H1 (cell line): ENCODE measurements at regions not wholly inside any gene's neighbourhood (a gene's known extent, or its start where the extent isn't known, plus 50 kb on each side); places are given as distances from the start of the nearest gene placed in this dataset.

Source experiments
- CTCF ChIA-PET: fragments of 300-600 bp; sonication (Branson Sonifier 250); formaldehyde crosslinking; loops from one replicate; lab custom pipeline; 2021; ENCODE audit not compliant: partially characterized antibody; lab: Charles Lee
- POLR2A ChIA-PET: fragments of 300-600 bp; sonication (Branson Sonifier 250); formaldehyde crosslinking; loops from one replicate; lab custom pipeline; 2021; ENCODE audit warnings: inconsistent platforms; ENCODE audit not compliant: partially characterized antibody; lab: Charles Lee
- DNase-seq, 2 experiments: peaks; one replicate each; pipeline versions ENCODE4 v3.0.0 to v3.0.0-alpha.2; 2010 to 2022; ENCODE audit warnings: low spot score in 2 of 2, low read depth in 1 of 2, mixed read lengths in 1 of 2
- FAIRE-seq: peaks from 2 replicates; lab custom pipeline; 2011; peaks lifted over from hg19 to GRCh38; lab: Jason Lieb, UNC
- H2AFZ ChIP-seq: 2 replicates; pipeline ENCODE4 v1.8.1; 2012; ENCODE audit warnings: low read length, inconsistent platforms
- H2AK5ac ChIP-seq: 2 replicates; pipeline ENCODE4 v1.6.1; 2013; ENCODE audit warnings: low read depth, low read length
- H2BK120ac ChIP-seq: replicated peaks from 2 replicates; pipeline ENCODE3; 2013; ENCODE audit warnings: low read depth, low read length, inconsistent platforms
- H2BK12ac ChIP-seq: 2 replicates; pipeline ENCODE4 v1.6.1; 2013; ENCODE audit warnings: low read depth, low read length
- H2BK15ac ChIP-seq: 2 replicates; pipeline ENCODE4 v1.6.1; 2013; ENCODE audit warnings: low read length
- H2BK20ac ChIP-seq: 2 replicates; pipeline ENCODE4 v1.6.1; 2013; ENCODE audit warnings: low read length
- H2BK5ac ChIP-seq: 2 replicates; pipeline ENCODE4 v1.6.1; 2013; ENCODE audit warnings: low read depth, low read length
- H3K14ac ChIP-seq: 2 replicates; pipeline ENCODE4 v1.6.1; 2013; ENCODE audit warnings: inconsistent platforms; ENCODE audit not compliant: insufficient read length
- H3K18ac ChIP-seq: 2 replicates; pipeline ENCODE4 v1.6.1; 2013; ENCODE audit warnings: low read length; ENCODE audit errors: extremely low read depth
- H3K23ac ChIP-seq: 2 replicates; pipeline ENCODE4 v1.6.1; 2013; ENCODE audit warnings: inconsistent platforms; ENCODE audit not compliant: insufficient read length
- H3K23me2 ChIP-seq: 2 replicates; pipeline ENCODE4 v1.6.1; 2013; ENCODE audit warnings: low read depth, low read length
- H3K27ac ChIP-seq: 2 replicates; pipeline ENCODE4 v1.6.1; 2011; ENCODE audit warnings: low read depth, low read length, inconsistent platforms
- H3K27me3 ChIP-seq, 4 experiments: replicated peaks in 1 of 4; 1 replicate in 1 of 4; 2 replicates in 3 of 4; pipeline versions ENCODE4 v1.6.1 to v1.8.1; 2011 to 2013; ENCODE audit warnings: low read length in 3 of 4, mild to moderate bottlenecking in 3 of 4, inconsistent platforms in 2 of 4, mixed read lengths in 2 of 4, moderate library complexity in 1 of 4; ENCODE audit not compliant: control insufficient read depth in 3 of 4, insufficient read depth in 3 of 4; ENCODE audit errors: extremely low read depth in 1 of 4
- H3K36me3 ChIP-seq, 4 experiments: 2 replicates each; pipeline versions ENCODE4 v1.6.1 to v1.8.1; 2011 to 2013; ENCODE audit warnings: mild to moderate bottlenecking in 4 of 4, low read length in 3 of 4, moderate library complexity in 2 of 4, control low read depth in 1 of 4, inconsistent platforms in 1 of 4; ENCODE audit not compliant: insufficient read depth in 4 of 4, control insufficient read depth in 2 of 4
- H3K4ac ChIP-seq: replicated peaks from 2 replicates; pipeline ENCODE3; 2013; ENCODE audit warnings: low read length, low read depth, mixed read lengths, inconsistent platforms; ENCODE audit not compliant: insufficient read length
- H3K4me1 ChIP-seq, 4 experiments: replicated peaks in 1 of 4; 1 replicate in 1 of 4; 2 replicates in 3 of 4; pipeline versions ENCODE4 v1.6.1 to v1.8.1; 2011 to 2013; ENCODE audit warnings: low read length in 3 of 4, inconsistent platforms in 2 of 4, mixed read lengths in 1 of 4; ENCODE audit not compliant: insufficient read depth in 4 of 4, control insufficient read depth in 3 of 4
- H3K4me2 ChIP-seq, 2 experiments: 2 replicates each; pipeline versions ENCODE4 v1.6.1 to v1.8.1; 2011 to 2013; ENCODE audit warnings: low read depth in 2 of 2, low read length in 2 of 2, control low read depth in 1 of 2, inconsistent platforms in 1 of 2, mild to moderate bottlenecking in 1 of 2; ENCODE audit not compliant: insufficient read depth in 1 of 2
- H3K4me3 ChIP-seq, 4 experiments: fragments of 200-600, 300-600 bp in 1 of 4; sonication (generic), shearing (Covaris generic), sonication (Bioruptor Twin) in 1 of 4; 2 replicates each; pipeline versions ENCODE4 v1.5.1 to v1.8.1; 2011 to 2016; ENCODE audit warnings: low read length in 4 of 4, low read depth in 3 of 4, control low read depth in 2 of 4, inconsistent platforms in 2 of 4, mild to moderate bottlenecking in 2 of 4, mixed read lengths in 1 of 4, moderate library complexity in 1 of 4; ENCODE audit not compliant: insufficient read depth in 2 of 4; ENCODE audit errors: extremely low read depth in 1 of 4
- H3K56ac ChIP-seq: replicated peaks from 2 replicates; pipeline ENCODE3; 2013; ENCODE audit warnings: low read depth, mild to moderate bottlenecking, mixed read lengths, low read length, inconsistent platforms; ENCODE audit not compliant: insufficient read length
- H3K79me1 ChIP-seq: 2 replicates; pipeline ENCODE4 v1.6.1; 2013; ENCODE audit warnings: low read depth, low read length, control low read depth
- H3K79me2 ChIP-seq, 2 experiments: 2 replicates each; pipeline versions ENCODE4 v1.6.1 to v1.8.1; 2012 to 2013; ENCODE audit warnings: low read length in 2 of 2, mild to moderate bottlenecking in 2 of 2, inconsistent platforms in 1 of 2; ENCODE audit not compliant: insufficient read depth in 2 of 2, control insufficient read depth in 1 of 2
- H3K9ac ChIP-seq, 4 experiments: replicated peaks in 1 of 4; 1 replicate in 1 of 4; 2 replicates in 3 of 4; pipeline versions ENCODE4 v1.6.1 to v1.8.1; 2011 to 2013; ENCODE audit warnings: low read depth in 3 of 4, low read length in 3 of 4, control low read depth in 2 of 4, mild to moderate bottlenecking in 2 of 4, moderate library complexity in 2 of 4, inconsistent platforms in 1 of 4; ENCODE audit errors: extremely low read depth in 1 of 4
- H3K9me3 ChIP-seq, 2 experiments: 2 replicates each; pipeline versions ENCODE4 v1.6.1 to v1.8.1; 2012 to 2013; ENCODE audit warnings: mild to moderate bottlenecking in 2 of 2, moderate library complexity in 2 of 2, control low read depth in 1 of 2, inconsistent platforms in 1 of 2, low read depth in 1 of 2, low read length in 1 of 2, mixed read lengths in 1 of 2; ENCODE audit not compliant: insufficient read depth in 2 of 2
- H4K20me1 ChIP-seq, 2 experiments: replicated peaks in 1 of 2; 2 replicates each; pipeline versions ENCODE3 to v1.8.1; 2011 to 2013; ENCODE audit warnings: inconsistent platforms in 2 of 2, low read length in 2 of 2, mild to moderate bottlenecking in 1 of 2; ENCODE audit not compliant: insufficient read depth in 2 of 2, control insufficient read depth in 1 of 2
- H4K5ac ChIP-seq: 2 replicates; pipeline ENCODE4 v1.6.1; 2013; ENCODE audit warnings: low read length, low read depth, mixed read lengths, inconsistent platforms; ENCODE audit not compliant: insufficient read length
- H4K8ac ChIP-seq: 2 replicates; pipeline ENCODE4 v1.8.0; 2013; ENCODE audit warnings: mild to moderate bottlenecking, moderate library complexity, low read length, inconsistent platforms; ENCODE audit not compliant: insufficient read depth; ENCODE audit errors: extremely low read depth
- H4K91ac ChIP-seq: replicated peaks from 2 replicates; pipeline ENCODE3; 2013; ENCODE audit warnings: low read length, mixed read lengths, inconsistent platforms; ENCODE audit not compliant: insufficient read length
- ASH2L ChIP-seq: fragments of 200-600, 300-600 bp; sonication (generic); IDR thresholded peaks from one replicate; pipeline ENCODE4 v1.7.1; 2017; ENCODE audit warnings: low read length
- E2F6 ChIP-seq: IDR thresholded peaks from 2 replicates; pipeline ENCODE4 v1.6.1; 2012; ENCODE audit warnings: inconsistent platforms
- GABPA ChIP-seq: IDR thresholded peaks from 2 replicates; pipeline ENCODE4 v1.6.1; 2011; ENCODE audit warnings: mild to moderate bottlenecking, low read length, moderate library complexity, borderline replicate concordance; ENCODE audit not compliant: insufficient read depth
- HDAC2 ChIP-seq, 2 experiments: fragments of 300-600 bp in 1 of 2; sonication (generic) in 1 of 2; IDR thresholded peaks; 2 replicates each; pipeline ENCODE4 v1.6.1; 2011 to 2012; ENCODE audit warnings: low read depth in 2 of 2, low read length in 2 of 2, mild to moderate bottlenecking in 2 of 2, moderate library complexity in 2 of 2, borderline replicate concordance in 1 of 2, inconsistent platforms in 1 of 2
- JUND ChIP-seq: IDR thresholded peaks from 2 replicates; pipeline ENCODE4 v1.6.1; 2011; ENCODE audit warnings: mild to moderate bottlenecking, improper control_type of control experiment, low read length
- POLR2AphosphoS5 ChIP-seq: IDR thresholded peaks from 2 replicates; pipeline ENCODE4 v1.6.1; 2011; ENCODE audit warnings: low read depth, low read length
- SIRT6 ChIP-seq: IDR thresholded peaks from one replicate; pipeline ENCODE4 v1.7.1; 2012; ENCODE audit warnings: low read length, inconsistent platforms
- SP2 ChIP-seq: IDR thresholded peaks from 2 replicates; pipeline ENCODE4 v1.6.1; 2012; ENCODE audit warnings: mild to moderate bottlenecking, low read length, inconsistent platforms
- SUZ12 ChIP-seq: fragments of 200-600 bp; sonication (generic); IDR thresholded peaks from 2 replicates; pipeline ENCODE4 v1.6.1; 2012; ENCODE audit warnings: mild to moderate bottlenecking, inconsistent platforms, low read length, moderate library complexity, mixed read lengths
- TBP ChIP-seq: IDR thresholded peaks from 2 replicates; pipeline ENCODE4 v1.6.1; 2011; ENCODE audit warnings: low read depth, low read length, improper control_type of control experiment

GRCh38 chr4:79213010-79213409, 112.9 kb downstream of the NAA11 start:
- H3K9ac ChIP-seq: no peak overlapping the region
- no peak overlapping the region for H2BK5ac ChIP-seq
- H2BK20ac ChIP-seq: no peak overlapping the region
- H3K36me3 ChIP-seq: no peaks in the 10 kb centered on the region
- no peak overlapping the region for H2BK120ac ChIP-seq
- ChIA-PET POLR2A (no interaction called here), CTCF (no interaction called here)
- H3K4me3 ChIP-seq: no peak overlapping the region
- H3K23ac ChIP-seq: no peak overlapping the region
- no peak overlapping the region for H4K8ac ChIP-seq
- H3K4ac ChIP-seq: no peak overlapping the region
- H3K14ac ChIP-seq: no peak overlapping the region
- no peak overlapping the region for H4K5ac ChIP-seq
- no peak for TF ChIP-seq TBP
- TF ChIP-seq SUZ12: no peak
- TF ChIP-seq HDAC2 (IDR thresholded peaks at IDR 0.05; ENCODE audit: borderline replicate concordance in 1 of 2, low read depth in 2 of 2, low read length in 2 of 2): no peak
- TF ChIP-seq SIRT6: no peak
- no peak for TF ChIP-seq POLR2AphosphoS5
- no peak for TF ChIP-seq GABPA
- TF ChIP-seq ASH2L: no peak
- no peak for TF ChIP-seq E2F6
- no peak for TF ChIP-seq JUND
- TF ChIP-seq SP2: no peak
- peaks cover 0 to 9% (median 5%) of the 10 kb centered on the region in 4 experiments; a peak in 4 of 7 replicates for H3K4me1 ChIP-seq
- no peak overlapping the region for H2BK15ac ChIP-seq
- 0 out of 2 replicates have a peak, but pooled peaks cover 2% of the 10 kb centered on the region for H3K23me2 ChIP-seq
- H3K79me2 ChIP-seq: no peaks in the 10 kb centered on the region; a peak in 1 of 4 replicates
- no peak overlapping the region for H2BK12ac ChIP-seq
- no peak overlapping the region for H2AFZ ChIP-seq
- FAIRE-seq (no peak), DNase-seq (no peak)
- no peak overlapping the region for H3K18ac ChIP-seq
- H3K27ac ChIP-seq: no peak overlapping the region
- no peak overlapping the region for H3K4me2 ChIP-seq
- H4K20me1 ChIP-seq: no peaks in the 10 kb centered on the region
- no peak overlapping the region for H2AK5ac ChIP-seq
- no peak overlapping the region for H4K91ac ChIP-seq
- H3K79me1 ChIP-seq: no peaks in the 10 kb centered on the region
- H3K56ac ChIP-seq: no peak overlapping the region
- no peaks in the 10 kb centered on the region for H3K9me3 ChIP-seq
- H3K27me3 ChIP-seq: no peaks in the 10 kb centered on the region
